ENCODE measurements at regions not wholly inside any gene's neighbourhood (a gene's known extent, or its start where the extent isn't known, plus 50 kb on each side); places are given as distances from the start of the nearest gene placed in this dataset.

DNA sequence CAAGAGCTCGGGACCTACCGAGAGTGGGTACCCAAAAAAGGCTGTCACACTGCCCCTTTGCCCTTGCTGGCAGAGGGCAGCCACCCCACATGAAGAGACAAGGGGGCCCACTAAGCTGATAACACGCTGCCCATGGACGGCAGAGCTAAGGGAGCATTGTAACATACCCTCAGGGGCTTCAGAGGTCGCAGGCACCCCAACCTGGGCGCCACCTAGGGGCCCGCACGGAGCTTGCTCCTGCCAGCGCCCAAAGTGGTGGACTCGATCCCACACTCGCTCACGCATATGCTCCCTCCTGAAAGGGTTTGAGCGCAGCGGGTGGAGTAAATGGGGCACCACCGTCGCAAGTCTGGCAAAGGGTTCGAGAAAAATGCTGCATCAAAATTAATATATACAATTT is 975.4 kb downstream of the ZPLD1 start:
- Histone ChIP-seq H2BK20ac (ENCODE audit: low read depth, low read length, poor library complexity, severe bottlenecking) (no peak overlapping the region), H3K79me1 (ENCODE audit: insufficient read depth, low read depth, low read length, poor library complexity, severe bottlenecking) (no peaks in the 10 kb centered on the region), H2AFZ (ENCODE audit: low read length) (no peak overlapping the region), H3K23me2 (ENCODE audit: insufficient read length, low read depth, low read length, poor library complexity, severe bottlenecking) (no peaks in the 10 kb centered on the region), H3K23ac (ENCODE audit: insufficient read length, low read depth, low read length) (no peak overlapping the region), H2BK15ac (ENCODE audit: low read depth, low read length) (no peak overlapping the region), H3K4me2 (ENCODE audit: insufficient read depth, insufficient read length, low read length) (no peak overlapping the region), H2BK5ac (ENCODE audit: insufficient read length, low read length) (no peak overlapping the region), H2BK12ac (ENCODE audit: insufficient read length, low read depth, low read length) (no peak overlapping the region), H3K9me3 (ENCODE audit: control insufficient read depth, low read depth, low read length) (no peaks in the 10 kb centered on the region), H4K8ac (replicated peaks; ENCODE audit: insufficient read length, low read depth, low read length) (no peak overlapping the region), H3K14ac (ENCODE audit: insufficient read depth, low read length) (no peak overlapping the region), H3K79me2 (ENCODE audit: insufficient read depth, low read length) (no peaks in the 10 kb centered on the region), H3K27me3 (ENCODE audit: insufficient read depth, low read length) (no peaks in the 10 kb centered on the region), H4K91ac (ENCODE audit: insufficient read length, low read depth, low read length) (no peak overlapping the region), H4K5ac (ENCODE audit: insufficient read length, low read depth, low read length) (no peak overlapping the region), H3K18ac (ENCODE audit: insufficient read length, low read depth, low read length) (no peak overlapping the region), H2BK120ac (ENCODE audit: low read depth, low read length, poor library complexity, severe bottlenecking) (no peak overlapping the region), H2AK5ac (ENCODE audit: insufficient read length, low read length) (no peak overlapping the region), H3K9ac (ENCODE audit: extremely low read depth, insufficient read length, low read length) (no peak overlapping the region), H3K4ac (ENCODE audit: low read depth, low read length) (no peak overlapping the region), H4K20me1 (ENCODE audit: control insufficient read depth, insufficient read depth, insufficient read length) (no peaks in the 10 kb centered on the region), H3K27ac (ENCODE audit: insufficient read length, low read depth, low read length) (no peak overlapping the region), H3K4me1 (ENCODE audit: insufficient read depth, low read length) (no peaks in the 10 kb centered on the region), H3K56ac (ENCODE audit: insufficient read length, low read depth, low read length) (no peak overlapping the region), H3T11ph (ENCODE audit: low read length) (no peak overlapping the region)
- no peak overlapping the region; a peak in 1 of 7 replicates for H3K27ac Mint-ChIP-seq
- peak; percentile 78 for DNase-seq
- H3K4me1 Mint-ChIP-seq: peaks cover 0 to 7% of the 10 kb centered on the region in 2 experiments; a peak in 1 of 4 replicates
- WGBS (ENCODE audit: extremely low coverage, insufficient read length, low lambda C conversion rate): no CpG with 5 or more reads among the region's 17 CpGs
- no peak overlapping the region for H3K4me3 Mint-ChIP-seq
- no peaks in the 10 kb centered on the region; a peak in 1 of 7 replicates for H3K36me3 Mint-ChIP-seq (ENCODE audit: insufficient read depth in 1 of 3, low read depth in 3 of 3)
- no peaks in the 10 kb centered on the region for H3K9me3 Mint-ChIP-seq
- peaks cover 3% of the 10 kb centered on the region for H3K27me3 Mint-ChIP-seq (ENCODE audit: low read depth)
- TF ChIP-seq, protein P1, sequence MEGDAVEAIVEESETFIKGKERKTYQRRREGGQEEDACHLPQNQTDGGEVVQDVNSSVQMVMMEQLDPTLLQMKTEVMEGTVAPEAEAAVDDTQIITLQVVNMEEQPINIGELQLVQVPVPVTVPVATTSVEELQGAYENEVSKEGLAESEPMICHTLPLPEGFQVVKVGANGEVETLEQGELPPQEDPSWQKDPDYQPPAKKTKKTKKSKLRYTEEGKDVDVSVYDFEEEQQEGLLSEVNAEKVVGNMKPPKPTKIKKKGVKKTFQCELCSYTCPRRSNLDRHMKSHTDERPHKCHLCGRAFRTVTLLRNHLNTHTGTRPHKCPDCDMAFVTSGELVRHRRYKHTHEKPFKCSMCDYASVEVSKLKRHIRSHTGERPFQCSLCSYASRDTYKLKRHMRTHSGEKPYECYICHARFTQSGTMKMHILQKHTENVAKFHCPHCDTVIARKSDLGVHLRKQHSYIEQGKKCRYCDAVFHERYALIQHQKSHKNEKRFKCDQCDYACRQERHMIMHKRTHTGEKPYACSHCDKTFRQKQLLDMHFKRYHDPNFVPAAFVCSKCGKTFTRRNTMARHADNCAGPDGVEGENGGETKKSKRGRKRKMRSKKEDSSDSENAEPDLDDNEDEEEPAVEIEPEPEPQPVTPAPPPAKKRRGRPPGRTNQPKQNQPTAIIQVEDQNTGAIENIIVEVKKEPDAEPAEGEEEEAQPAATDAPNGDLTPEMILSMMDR (conservative IDR thresholded peaks at IDR 0.05): peak; percentile 82
